H9 (cell line): ENCODE measurements at regions not wholly inside any gene's neighbourhood (a gene's known extent, or its start where the extent isn't known, plus 50 kb on each side); places are given as distances from the start of the nearest gene placed in this dataset.

Experiments used
- DNase-seq: peaks from one replicate; pipeline ENCODE4 v3.0.0-alpha.2; 2017
- H2AFZ ChIP-seq: one replicate; pipeline ENCODE4 v1.6.1; 2013; ENCODE audit warnings: mild to moderate bottlenecking, low read length, control low read depth, moderate library complexity
- H2AK5ac ChIP-seq: 2 replicates; pipeline ENCODE4 v1.6.1; 2013; ENCODE audit warnings: low read length, control low read depth, mixed read lengths; ENCODE audit not compliant: insufficient read length
- H2BK120ac ChIP-seq: one replicate; pipeline ENCODE4 v1.6.1; 2013; ENCODE audit warnings: low read depth, mild to moderate bottlenecking, low read length, control low read depth, inconsistent platforms; ENCODE audit not compliant: poor library complexity, severe bottlenecking
- H2BK12ac ChIP-seq: 2 replicates; pipeline ENCODE4 v1.6.1; 2013; ENCODE audit warnings: low read length, control low read depth, mixed read lengths, low read depth; ENCODE audit not compliant: insufficient read length
- H2BK15ac ChIP-seq: 2 replicates; pipeline ENCODE4 v1.6.1; 2013; ENCODE audit warnings: low read depth, low read length, control low read depth
- H2BK20ac ChIP-seq: one replicate; pipeline ENCODE4 v1.6.1; 2013; ENCODE audit warnings: low read depth, mild to moderate bottlenecking, low read length, control low read depth, inconsistent platforms; ENCODE audit not compliant: poor library complexity, severe bottlenecking
- H2BK5ac ChIP-seq: 2 replicates; pipeline ENCODE4 v1.6.1; 2013; ENCODE audit warnings: low read length, control low read depth, mixed read lengths; ENCODE audit not compliant: insufficient read length
- H3K14ac ChIP-seq: 2 replicates; pipeline ENCODE4 v1.6.1; 2013; ENCODE audit warnings: low read length, control low read depth; ENCODE audit not compliant: insufficient read depth
- H3K18ac ChIP-seq: 2 replicates; pipeline ENCODE4 v1.6.1; 2013; ENCODE audit warnings: low read depth, mild to moderate bottlenecking, mixed read lengths, low read length, control low read depth; ENCODE audit not compliant: insufficient read length
- H3K23ac ChIP-seq: 2 replicates; pipeline ENCODE4 v1.6.1; 2013; ENCODE audit warnings: low read length, control low read depth, mixed read lengths, low read depth; ENCODE audit not compliant: insufficient read length
- H3K23me2 ChIP-seq: 2 replicates; pipeline ENCODE4 v1.6.1; 2013; ENCODE audit warnings: low read depth, mild to moderate bottlenecking, mixed read lengths, low read length, control low read depth; ENCODE audit not compliant: insufficient read length, poor library complexity, severe bottlenecking
- H3K27ac ChIP-seq: 2 replicates; pipeline ENCODE4 v1.5.1; 2013; ENCODE audit warnings: low read length, control low read depth, mixed read lengths, low read depth; ENCODE audit not compliant: insufficient read length
- H3K27me3 ChIP-seq: 2 replicates; pipeline ENCODE4 v1.6.1; 2013; ENCODE audit warnings: low read length, control low read depth, inconsistent platforms; ENCODE audit not compliant: insufficient read depth
- H3K4ac ChIP-seq: 2 replicates; pipeline ENCODE4 v1.6.1; 2013; ENCODE audit warnings: low read depth, mild to moderate bottlenecking, control low read depth, inconsistent platforms, low read length, moderate library complexity
- H3K4me1 ChIP-seq: 2 replicates; pipeline ENCODE4 v1.6.1; 2013; ENCODE audit warnings: low read length, control low read depth, inconsistent platforms; ENCODE audit not compliant: insufficient read depth
- H3K4me2 ChIP-seq: 2 replicates; pipeline ENCODE4 v1.6.1; 2013; ENCODE audit warnings: low read length, control low read depth, mixed read lengths; ENCODE audit not compliant: insufficient read length, insufficient read depth
- H3K56ac ChIP-seq: 2 replicates; pipeline ENCODE4 v1.6.1; 2013; ENCODE audit warnings: low read depth, mild to moderate bottlenecking, mixed read lengths, low read length, control low read depth; ENCODE audit not compliant: insufficient read length
- H3K79me1 ChIP-seq: 2 replicates; pipeline ENCODE4 v1.6.1; 2013; ENCODE audit warnings: low read depth, mild to moderate bottlenecking, moderate library complexity, low read length, control low read depth, inconsistent platforms; ENCODE audit not compliant: insufficient read depth, poor library complexity, severe bottlenecking
- H3K79me2 ChIP-seq: 2 replicates; pipeline ENCODE4 v1.6.1; 2013; ENCODE audit warnings: low read length, control low read depth, inconsistent platforms; ENCODE audit not compliant: insufficient read depth
- H3K9ac ChIP-seq: 2 replicates; pipeline ENCODE4 v1.6.1; 2013; ENCODE audit warnings: low read length, control low read depth, mixed read lengths; ENCODE audit not compliant: insufficient read length; ENCODE audit errors: extremely low read depth
- H3K9me3 ChIP-seq: one replicate; pipeline ENCODE4 v1.6.1; 2013; ENCODE audit warnings: low read depth, low read length, inconsistent platforms; ENCODE audit not compliant: control insufficient read depth
- H3T11ph ChIP-seq: one replicate; pipeline ENCODE4 v1.6.1; 2013; ENCODE audit warnings: mild to moderate bottlenecking, low read length, control low read depth, inconsistent platforms
- H4K20me1 ChIP-seq: one replicate; pipeline ENCODE4 v1.6.1; 2013; ENCODE audit not compliant: control insufficient read depth, insufficient read length, insufficient read depth
- H4K5ac ChIP-seq: 2 replicates; pipeline ENCODE4 v1.6.1; 2013; ENCODE audit warnings: low read depth, mild to moderate bottlenecking, mixed read lengths, low read length, control low read depth; ENCODE audit not compliant: insufficient read length
- H4K8ac ChIP-seq: replicated peaks from 2 replicates; pipeline ENCODE4 v1.6.1; 2013; ENCODE audit warnings: low read length, control low read depth, mixed read lengths, low read depth; ENCODE audit not compliant: insufficient read length
- H4K91ac ChIP-seq: 2 replicates; pipeline ENCODE4 v1.6.1; 2013; ENCODE audit warnings: low read depth, mild to moderate bottlenecking, moderate library complexity, mixed read lengths, low read length, control low read depth; ENCODE audit not compliant: insufficient read length
- H3K27ac Mint-ChIP-seq, 3 experiments: 2 replicates in 2 of 3; 3 replicates in 1 of 3; pipeline ENCODE4 v1.8.0; 2020 to 2021; ENCODE audit warnings: mixed read lengths in 3 of 3, mild to moderate bottlenecking in 1 of 3, moderate library complexity in 1 of 3
- H3K27me3 Mint-ChIP-seq: 2 replicates; pipeline ENCODE4 v1.8.0; 2021; ENCODE audit warnings: low read depth, mild to moderate bottlenecking, moderate library complexity, mixed read lengths
- H3K36me3 Mint-ChIP-seq, 3 experiments: 2 replicates in 2 of 3; 3 replicates in 1 of 3; pipeline ENCODE4 v1.8.0; 2020 to 2021; ENCODE audit warnings: low read depth in 3 of 3, mixed read lengths in 3 of 3; ENCODE audit not compliant: insufficient read depth in 1 of 3
- H3K4me1 Mint-ChIP-seq, 2 experiments: 2 replicates each; pipeline ENCODE4 v1.8.0; 2020; ENCODE audit warnings: mixed read lengths in 2 of 2
- H3K4me3 Mint-ChIP-seq, 2 experiments: 2 replicates in 1 of 2; 3 replicates in 1 of 2; pipeline ENCODE4 v1.8.0; 2020 to 2021; ENCODE audit warnings: mild to moderate bottlenecking in 2 of 2, mixed read lengths in 2 of 2, moderate library complexity in 1 of 2
- H3K9me3 Mint-ChIP-seq, 2 experiments: 2 replicates in 1 of 2; 3 replicates in 1 of 2; pipeline ENCODE4 v1.8.0; 2020; ENCODE audit warnings: mild to moderate bottlenecking in 2 of 2, mixed read lengths in 2 of 2, moderate library complexity in 1 of 2
- WGBS: extraction: QIAGEN DNeasy Blood & Tissue Kit; methylation state at CpG from one replicate; pipeline ENCODE4 v1.1.7; 2013; ENCODE audit warnings: missing lambda C conversion rate, low lambda C conversion rate, mixed read lengths; ENCODE audit not compliant: insufficient read length; ENCODE audit errors: extremely low coverage; 5-methylcytosine and 5-hydroxymethylcytosine counted together
- TF ChIP-seq, protein P1 (sequence below): fragments of 200-600 bp; sonication (generic); conservative IDR thresholded peaks from 3 replicates; pipeline ENCODE4 v1.8.0; 2021; ENCODE audit warnings: antibody characterized with exemption, mild to moderate bottlenecking

DNA sequence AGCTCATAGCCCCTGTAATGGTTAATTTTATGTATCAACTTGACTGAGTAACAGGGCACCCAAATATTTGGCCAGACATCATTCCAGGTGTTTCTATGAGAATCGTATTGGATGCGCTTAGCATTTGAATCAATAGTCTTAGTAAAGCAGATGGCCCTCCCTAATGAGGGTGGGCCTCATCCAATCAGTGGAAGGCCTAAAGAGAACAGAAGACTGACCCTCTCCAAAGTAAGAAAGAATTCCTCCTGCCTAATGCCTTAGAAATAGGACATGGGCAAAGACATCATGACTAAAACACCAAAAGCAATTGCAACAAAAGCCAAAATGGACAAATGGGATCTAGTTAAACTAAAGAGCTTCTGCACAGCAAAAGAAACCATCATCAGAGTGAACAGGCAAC is 352.5 kb upstream of the SASH1 start:
- H4K91ac ChIP-seq = no peak overlapping the region
- H3K4me1 ChIP-seq = no peaks in the 10 kb centered on the region
- H2BK120ac ChIP-seq = no peak overlapping the region
- no peaks in the 10 kb centered on the region for H3K27me3 ChIP-seq
- no peak overlapping the region for H2BK5ac ChIP-seq
- no peak overlapping the region for H2BK15ac ChIP-seq
- Mint-ChIP-seq H3K27me3 (no peaks in the 10 kb centered on the region), H3K4me1 (peaks cover 5 to 6% of the 10 kb centered on the region in 2 experiments), H3K36me3 (no peaks in the 10 kb centered on the region), H3K27ac (no peak overlapping the region), H3K4me3 (no peak overlapping the region), H3K9me3 (no peaks in the 10 kb centered on the region)
- H4K20me1 ChIP-seq = no peaks in the 10 kb centered on the region
- TF ChIP-seq, protein P1, sequence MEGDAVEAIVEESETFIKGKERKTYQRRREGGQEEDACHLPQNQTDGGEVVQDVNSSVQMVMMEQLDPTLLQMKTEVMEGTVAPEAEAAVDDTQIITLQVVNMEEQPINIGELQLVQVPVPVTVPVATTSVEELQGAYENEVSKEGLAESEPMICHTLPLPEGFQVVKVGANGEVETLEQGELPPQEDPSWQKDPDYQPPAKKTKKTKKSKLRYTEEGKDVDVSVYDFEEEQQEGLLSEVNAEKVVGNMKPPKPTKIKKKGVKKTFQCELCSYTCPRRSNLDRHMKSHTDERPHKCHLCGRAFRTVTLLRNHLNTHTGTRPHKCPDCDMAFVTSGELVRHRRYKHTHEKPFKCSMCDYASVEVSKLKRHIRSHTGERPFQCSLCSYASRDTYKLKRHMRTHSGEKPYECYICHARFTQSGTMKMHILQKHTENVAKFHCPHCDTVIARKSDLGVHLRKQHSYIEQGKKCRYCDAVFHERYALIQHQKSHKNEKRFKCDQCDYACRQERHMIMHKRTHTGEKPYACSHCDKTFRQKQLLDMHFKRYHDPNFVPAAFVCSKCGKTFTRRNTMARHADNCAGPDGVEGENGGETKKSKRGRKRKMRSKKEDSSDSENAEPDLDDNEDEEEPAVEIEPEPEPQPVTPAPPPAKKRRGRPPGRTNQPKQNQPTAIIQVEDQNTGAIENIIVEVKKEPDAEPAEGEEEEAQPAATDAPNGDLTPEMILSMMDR = no peak
- no peak overlapping the region for H2BK12ac ChIP-seq
- H3K56ac ChIP-seq = no peak overlapping the region
- no peaks in the 10 kb centered on the region for H3K79me2 ChIP-seq
- no CpG with 5 or more reads among the region's 2 CpGs for WGBS
- no peak overlapping the region for H2AFZ ChIP-seq
- no peak overlapping the region for H3K27ac ChIP-seq
- H3K9me3 ChIP-seq = no peaks in the 10 kb centered on the region
- H4K5ac ChIP-seq = no peak overlapping the region
- H4K8ac ChIP-seq = no peak overlapping the region
- no peak overlapping the region for H3T11ph ChIP-seq
- H2BK20ac ChIP-seq = no peak overlapping the region
- no peak overlapping the region for H2AK5ac ChIP-seq
- H3K4me2 ChIP-seq = no peak overlapping the region
- H3K18ac ChIP-seq = no peak overlapping the region
- H3K23ac ChIP-seq = no peak overlapping the region
- no peak for DNase-seq
- no peaks in the 10 kb centered on the region for H3K23me2 ChIP-seq
- H3K79me1 ChIP-seq = no peaks in the 10 kb centered on the region
- no peak overlapping the region for H3K14ac ChIP-seq
- H3K9ac ChIP-seq = no peak overlapping the region
- H3K4ac ChIP-seq = no peak overlapping the region
